DND-41 (cell line): ENCODE measurements at regions not wholly inside any gene's neighbourhood (a gene's known extent, or its start where the extent isn't known, plus 50 kb on each side); places are given as distances from the start of the nearest gene placed in this dataset.

Experiments
- ATAC-seq: fragments of 200-7000 bp; cut with Tn5 transposase; 3 replicates; pipeline ENCODE4 v1.9.1; 2021; ENCODE audit warnings: low read depth; ENCODE audit not compliant: insufficient read depth
- DNase-seq: peaks from one replicate; pipeline ENCODE4 v3.0.0-alpha.2; 2020
- H2AFZ ChIP-seq: 2 replicates; pipeline ENCODE4 v1.6.0; 2012; ENCODE audit warnings: low read depth, low read length
- H3K27ac ChIP-seq: 2 replicates; pipeline ENCODE4 v1.5.1; 2012; ENCODE audit warnings: low read length, inconsistent platforms
- H3K27me3 ChIP-seq: fragments of 200-600 bp; sonication (generic); 2 replicates; pipeline ENCODE4 v1.6.0; 2012; ENCODE audit warnings: low read length, mild to moderate bottlenecking, inconsistent platforms; ENCODE audit not compliant: insufficient read depth, poor library complexity
- H3K36me3 ChIP-seq: 2 replicates; pipeline ENCODE4 v1.5.1; 2012; ENCODE audit warnings: low read length, inconsistent platforms; ENCODE audit not compliant: insufficient read depth
- H3K4me1 ChIP-seq: 2 replicates; pipeline ENCODE4 v1.5.1; 2012; ENCODE audit warnings: mild to moderate bottlenecking, low read length; ENCODE audit not compliant: insufficient read depth
- H3K4me2 ChIP-seq: 2 replicates; pipeline ENCODE4 v1.6.0; 2012; ENCODE audit warnings: mild to moderate bottlenecking, moderate library complexity, low read length, inconsistent platforms; ENCODE audit not compliant: insufficient read depth
- H3K4me3 ChIP-seq, 2 experiments: fragments of 200-600 bp in 1 of 2; shearing (Covaris generic) in 1 of 2; 2 replicates each; pipeline ENCODE4 v1.5.1; 2012 to 2016; ENCODE audit warnings: inconsistent platforms in 2 of 2, low read length in 2 of 2, mild to moderate bottlenecking in 2 of 2, low read depth in 1 of 2, moderate library complexity in 1 of 2
- H3K79me2 ChIP-seq: 2 replicates; pipeline ENCODE4 v1.6.0; 2012; ENCODE audit warnings: low read length, inconsistent platforms; ENCODE audit not compliant: insufficient read depth
- H3K9ac ChIP-seq: 2 replicates; pipeline ENCODE4 v1.6.0; 2012; ENCODE audit warnings: low read depth, mild to moderate bottlenecking, inconsistent platforms, low read length, moderate library complexity
- H3K9me3 ChIP-seq: 2 replicates; pipeline ENCODE4 v1.5.1; 2012; ENCODE audit warnings: low read length, moderate library complexity, mild to moderate bottlenecking, inconsistent platforms; ENCODE audit not compliant: insufficient read depth, severe bottlenecking
- H4K20me1 ChIP-seq: 2 replicates; pipeline ENCODE4 v1.6.0; 2012; ENCODE audit warnings: low read length; ENCODE audit not compliant: insufficient read depth
- CTCF ChIP-seq: IDR thresholded peaks from 2 replicates; pipeline ENCODE4 v1.5.1; 2012; ENCODE audit warnings: borderline replicate concordance, low read length, moderate library complexity, mild to moderate bottlenecking; ENCODE audit not compliant: poor library complexity, severe bottlenecking; ENCODE audit errors: extremely low read depth
- EZH2 ChIP-seq: IDR thresholded peaks from 3 replicates; pipeline ENCODE4 v1.6.1; 2012; ENCODE audit warnings: borderline replicate concordance, low read depth, mild to moderate bottlenecking, moderate library complexity, low read length, inconsistent platforms; ENCODE audit not compliant: severe bottlenecking

GRCh38 chr20:51195990-51196389 is 173.1 kb upstream of the KCNG1 start:
- H2AFZ ChIP-seq, result no peak overlapping the region
- DNase-seq (no peak), ATAC-seq (no peak)
- peaks cover 10% of the 10 kb centered on the region for H3K27me3 ChIP-seq
- H3K9ac ChIP-seq, result no peak overlapping the region
- no peak for TF ChIP-seq CTCF
- TF ChIP-seq EZH2, result no peak
- no peaks in the 10 kb centered on the region for H3K9me3 ChIP-seq
- H4K20me1 ChIP-seq, result no peaks in the 10 kb centered on the region
- no peak overlapping the region for H3K27ac ChIP-seq
- H3K4me1 ChIP-seq, result no peaks in the 10 kb centered on the region
- H3K4me3 ChIP-seq, result no peak overlapping the region
- H3K79me2 ChIP-seq, result no peaks in the 10 kb centered on the region
- H3K4me2 ChIP-seq, result no peak overlapping the region
- no peaks in the 10 kb centered on the region for H3K36me3 ChIP-seq

GRCh38 chr20:51195419-51195901 is 172.6 kb upstream of the KCNG1 start:
- ATAC-seq, result no peak
- no peaks in the 10 kb centered on the region for H3K79me2 ChIP-seq
- H3K36me3 ChIP-seq, result no peaks in the 10 kb centered on the region
- H3K4me1 ChIP-seq, result no peaks in the 10 kb centered on the region
- H3K27me3 ChIP-seq, result peaks cover 10% of the 10 kb centered on the region
- H3K4me3 ChIP-seq, result no peak overlapping the region
- no peaks in the 10 kb centered on the region for H3K9me3 ChIP-seq
- no peak overlapping the region for H3K27ac ChIP-seq
- no peak overlapping the region for H3K9ac ChIP-seq
- no peak for DNase-seq
- H2AFZ ChIP-seq, result no peak overlapping the region
- H3K4me2 ChIP-seq, result no peak overlapping the region
- TF ChIP-seq CTCF (no peak), EZH2 (no peak)
- H4K20me1 ChIP-seq, result no peaks in the 10 kb centered on the region

- H3K4me1 ChIP-seq, result no peaks in the 10 kb centered on the region
- peaks cover 10% of the 10 kb centered on the region for H3K27me3 ChIP-seq
- no peak overlapping the region for H3K9ac ChIP-seq
- H3K4me2 ChIP-seq, result no peak overlapping the region
- ATAC-seq, result no peak
- no peak overlapping the region for H2AFZ ChIP-seq
- H3K27ac ChIP-seq, result no peak overlapping the region
- no peak for TF ChIP-seq EZH2
- TF ChIP-seq CTCF, result no peak
- H4K20me1 ChIP-seq, result no peaks in the 10 kb centered on the region
- no peak for DNase-seq
- no peak overlapping the region for H3K4me3 ChIP-seq
- no peaks in the 10 kb centered on the region for H3K9me3 ChIP-seq
- no peaks in the 10 kb centered on the region for H3K36me3 ChIP-seq
- H3K79me2 ChIP-seq, result no peaks in the 10 kb centered on the region
These were observed 170.3 kb upstream of the KCNG1 start for GRCh38 chr20:51193066-51193772.
